ENCODE measurements at regions not wholly inside any gene's neighbourhood (a gene's known extent, or its start where the extent isn't known, plus 50 kb on each side); places are given as distances from the start of the nearest gene placed in this dataset.

GRCh38 chr6:21970569-21971300 lies 326.1 kb downstream of the PRL start:
- no peak for DNase-seq

GRCh38 chr6:21971541-21971940 lies 325.3 kb downstream of the PRL start:
- no peak for DNase-seq

GRCh38 chr6:21972516-21972915 lies 324.3 kb downstream of the PRL start:
- no peak for DNase-seq

- no peak for DNase-seq
Measured at GRCh38 chr6:21977346-21977745, 319.5 kb downstream of the PRL start.

- no peak for DNase-seq
Measured at GRCh38 chr6:21981235-21981833, 315.5 kb downstream of the PRL start.

- no peak for DNase-seq
Measured at GRCh38 chr6:21984135-21984534, 312.7 kb downstream of the PRL start.

- no peak for DNase-seq
Measured at GRCh38 chr6:21984561-21984960, 312.3 kb downstream of the PRL start.

- no peak for DNase-seq
Measured at GRCh38 chr6:21985904-21986303, 310.9 kb downstream of the PRL start.

- DNase-seq = no peak
Measured at GRCh38 chr6:21986703-21987102, 310.1 kb downstream of the PRL start.

- peak in 1 of 2 donors; percentile 13 for DNase-seq
Measured at GRCh38 chr6:21987501-21987957, 309.3 kb downstream of the PRL start.

GRCh38 chr6:21990577-21990976 lies 306.3 kb downstream of the PRL start:
- no peak for DNase-seq

GRCh38 chr6:21992178-21992967 lies 304.5 kb downstream of the PRL start:
- DNase-seq = no peak

- no peak for DNase-seq
Measured at GRCh38 chr6:21993841-21994240, 303.0 kb downstream of the PRL start.

- DNase-seq = no peak
Measured at GRCh38 chr6:21994821-21995220, 302.0 kb downstream of the PRL start.

GRCh38 chr6:21995318-21995717 lies 301.5 kb downstream of the PRL start:
- DNase-seq = no peak

GRCh38 chr6:21996425-21997118 lies 300.3 kb downstream of the PRL start:
- no peak for DNase-seq

GRCh38 chr6:21997119-21998037 lies 299.5 kb downstream of the PRL start:
- DNase-seq = no peak

GRCh38 chr6:21998582-21998981 lies 298.3 kb downstream of the PRL start:
- DNase-seq = no peak

GRCh38 chr6:21999012-21999528 lies 297.8 kb downstream of the PRL start:
- DNase-seq = no peak

- no peak for DNase-seq
Measured at GRCh38 chr6:21999741-22000140, 297.1 kb downstream of the PRL start.

GRCh38 chr6:22001396-22002027 lies 295.3 kb downstream of the PRL start:
- no peak for DNase-seq

Measured in hippocampal formation (tissue), 2 donors.